ENCODE measurements at regions not wholly inside any gene's neighbourhood (a gene's known extent, or its start where the extent isn't known, plus 50 kb on each side); places are given as distances from the start of the nearest gene placed in this dataset.

DNA sequence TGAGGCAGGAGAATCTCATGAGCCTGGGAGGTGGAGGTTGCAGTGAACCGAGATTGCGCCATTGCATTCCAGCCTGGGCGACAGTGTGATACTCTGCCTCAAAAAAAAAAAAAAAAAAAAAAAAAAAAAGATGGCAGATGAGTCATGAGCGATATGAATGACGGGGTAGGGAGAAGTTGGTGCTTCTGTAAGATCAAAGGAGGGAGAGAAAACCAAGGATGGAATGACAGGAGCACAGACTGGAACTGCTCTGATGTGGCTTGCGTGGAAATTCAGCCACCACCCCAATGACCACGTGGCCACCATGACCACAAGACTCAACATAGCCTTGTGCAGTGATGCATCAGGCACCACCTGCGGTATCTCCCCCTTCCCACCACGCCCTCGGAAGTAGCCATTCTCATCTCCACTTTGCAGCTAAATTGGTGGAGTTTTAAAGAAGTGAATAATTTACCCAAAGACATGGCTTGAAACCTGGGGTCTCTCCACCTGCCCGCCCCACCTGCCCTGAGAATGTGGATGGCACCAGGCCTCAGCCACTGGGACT lies 96.0 kb downstream of the ACKR3 start:
- Mint-ChIP-seq H3K27me3 (ENCODE audit: low read depth) (no peaks in the 10 kb centered on the region), H3K27ac (ENCODE audit: unreplicated experiment) (no peak overlapping the region), H3K4me3 (no peak overlapping the region), H3K9me3 (peaks cover 6% of the 10 kb centered on the region), H3K36me3 (ENCODE audit: low read depth) (no peaks in the 10 kb centered on the region), H3K4me1 (peaks cover 21% of the 10 kb centered on the region)
- DNase-seq (ENCODE audit: low read depth, low spot score), result no peak
- TF ChIP-seq, protein P1, sequence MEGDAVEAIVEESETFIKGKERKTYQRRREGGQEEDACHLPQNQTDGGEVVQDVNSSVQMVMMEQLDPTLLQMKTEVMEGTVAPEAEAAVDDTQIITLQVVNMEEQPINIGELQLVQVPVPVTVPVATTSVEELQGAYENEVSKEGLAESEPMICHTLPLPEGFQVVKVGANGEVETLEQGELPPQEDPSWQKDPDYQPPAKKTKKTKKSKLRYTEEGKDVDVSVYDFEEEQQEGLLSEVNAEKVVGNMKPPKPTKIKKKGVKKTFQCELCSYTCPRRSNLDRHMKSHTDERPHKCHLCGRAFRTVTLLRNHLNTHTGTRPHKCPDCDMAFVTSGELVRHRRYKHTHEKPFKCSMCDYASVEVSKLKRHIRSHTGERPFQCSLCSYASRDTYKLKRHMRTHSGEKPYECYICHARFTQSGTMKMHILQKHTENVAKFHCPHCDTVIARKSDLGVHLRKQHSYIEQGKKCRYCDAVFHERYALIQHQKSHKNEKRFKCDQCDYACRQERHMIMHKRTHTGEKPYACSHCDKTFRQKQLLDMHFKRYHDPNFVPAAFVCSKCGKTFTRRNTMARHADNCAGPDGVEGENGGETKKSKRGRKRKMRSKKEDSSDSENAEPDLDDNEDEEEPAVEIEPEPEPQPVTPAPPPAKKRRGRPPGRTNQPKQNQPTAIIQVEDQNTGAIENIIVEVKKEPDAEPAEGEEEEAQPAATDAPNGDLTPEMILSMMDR (conservative IDR thresholded peaks at IDR 0.05), result no peak

DNA sequence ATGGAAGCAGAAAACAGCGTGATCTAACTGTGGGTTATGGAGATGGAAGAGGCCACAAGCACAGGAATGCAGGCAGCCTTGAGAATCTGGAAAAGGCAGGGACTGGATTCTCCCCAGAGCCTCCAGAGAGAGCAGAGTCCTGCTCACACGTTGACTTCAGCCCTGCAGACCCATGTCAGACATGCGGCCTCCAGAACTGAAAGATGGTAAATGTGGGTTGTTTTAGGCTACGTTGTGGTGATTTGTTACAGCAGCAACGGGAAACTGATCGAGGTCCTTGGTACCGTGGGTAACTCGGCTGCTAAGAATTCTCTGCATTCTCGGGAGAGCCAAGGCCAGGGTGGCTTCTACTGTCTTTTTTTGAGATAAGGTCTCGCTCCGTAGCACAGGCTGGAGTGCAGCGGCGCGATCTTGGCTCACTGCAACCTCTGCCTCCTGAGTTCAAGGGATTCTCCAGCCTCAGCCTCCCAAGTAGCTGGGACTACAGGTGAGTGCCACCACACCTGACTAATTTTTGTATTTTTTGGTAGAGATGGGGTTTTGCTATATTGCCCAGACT lies 97.1 kb downstream of the ACKR3 start:
- TF ChIP-seq, protein P1 (conservative IDR thresholded peaks at IDR 0.05), result no peak
- peaks cover 24% of the 10 kb centered on the region for H3K4me1 Mint-ChIP-seq
- no peak for DNase-seq (ENCODE audit: low read depth, low spot score)
- H3K9me3 Mint-ChIP-seq, result peaks cover 10% of the 10 kb centered on the region
- no peak overlapping the region for H3K27ac Mint-ChIP-seq (ENCODE audit: unreplicated experiment)
- no peak overlapping the region for H3K4me3 Mint-ChIP-seq
- H3K27me3 Mint-ChIP-seq (ENCODE audit: low read depth), result no peaks in the 10 kb centered on the region
- no peaks in the 10 kb centered on the region for H3K36me3 Mint-ChIP-seq (ENCODE audit: low read depth)

DNA sequence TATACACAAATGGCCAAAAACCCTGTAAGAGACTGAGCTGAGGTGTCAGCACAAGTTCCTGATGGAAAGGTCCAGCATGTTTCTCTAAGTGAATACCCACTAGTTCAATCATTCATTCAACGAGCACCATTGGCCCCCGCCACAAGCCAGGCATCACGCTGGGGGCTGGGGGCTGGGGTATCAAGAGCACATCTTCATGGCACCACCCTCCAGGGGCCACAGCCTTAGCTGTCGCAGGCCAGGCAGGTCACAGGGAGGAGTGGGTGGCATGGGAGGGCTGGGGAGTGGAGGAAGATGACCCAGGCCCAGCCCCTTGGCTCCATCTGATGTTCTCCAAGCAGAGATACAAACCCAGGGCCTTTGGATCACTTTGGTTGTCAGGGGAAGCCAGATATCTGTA lies 97.9 kb downstream of the ACKR3 start:
- no peak for DNase-seq (ENCODE audit: low read depth, low spot score)
- Mint-ChIP-seq H3K27ac (ENCODE audit: unreplicated experiment) (no peak overlapping the region), H3K9me3 (peaks cover 10% of the 10 kb centered on the region), H3K27me3 (ENCODE audit: low read depth) (no peaks in the 10 kb centered on the region), H3K4me1 (peaks cover 31% of the 10 kb centered on the region), H3K36me3 (ENCODE audit: low read depth) (no peaks in the 10 kb centered on the region), H3K4me3 (no peak overlapping the region)
- TF ChIP-seq, protein P1 (conservative IDR thresholded peaks at IDR 0.05), result no peak

DNA sequence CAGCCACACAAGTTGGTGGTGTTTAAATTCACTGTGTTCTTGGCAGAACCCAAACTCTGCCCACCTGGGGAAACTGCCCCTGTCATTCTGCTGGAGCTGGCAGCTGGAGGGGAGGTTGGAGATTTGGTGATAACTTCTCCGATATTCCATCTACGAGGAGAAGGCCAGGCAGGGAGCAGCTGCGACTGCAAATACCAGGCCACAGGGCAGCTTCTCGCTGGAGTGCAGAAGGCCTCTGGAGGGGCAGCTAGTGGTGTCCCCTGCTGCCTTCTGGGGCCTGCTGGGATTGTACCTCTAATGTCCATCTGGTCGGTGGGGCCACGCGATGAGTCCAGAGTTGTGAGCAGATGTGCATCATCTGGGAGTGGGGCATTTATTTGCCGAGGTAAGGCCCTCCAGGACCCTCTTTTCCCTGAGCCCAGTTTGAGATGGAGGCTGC lies 98.9 kb downstream of the ACKR3 start:
- no peak overlapping the region for H3K4me3 Mint-ChIP-seq
- TF ChIP-seq, protein P1 (conservative IDR thresholded peaks at IDR 0.05), result no peak
- peaks cover 13% of the 10 kb centered on the region for H3K9me3 Mint-ChIP-seq
- H3K27ac Mint-ChIP-seq (ENCODE audit: unreplicated experiment), result no peak overlapping the region
- H3K4me1 Mint-ChIP-seq, result peaks cover 31% of the 10 kb centered on the region
- DNase-seq (ENCODE audit: low read depth, low spot score), result no peak
- H3K27me3 Mint-ChIP-seq (ENCODE audit: low read depth), result no peaks in the 10 kb centered on the region
- H3K36me3 Mint-ChIP-seq (ENCODE audit: low read depth), result peaks cover 3% of the 10 kb centered on the region

DNA sequence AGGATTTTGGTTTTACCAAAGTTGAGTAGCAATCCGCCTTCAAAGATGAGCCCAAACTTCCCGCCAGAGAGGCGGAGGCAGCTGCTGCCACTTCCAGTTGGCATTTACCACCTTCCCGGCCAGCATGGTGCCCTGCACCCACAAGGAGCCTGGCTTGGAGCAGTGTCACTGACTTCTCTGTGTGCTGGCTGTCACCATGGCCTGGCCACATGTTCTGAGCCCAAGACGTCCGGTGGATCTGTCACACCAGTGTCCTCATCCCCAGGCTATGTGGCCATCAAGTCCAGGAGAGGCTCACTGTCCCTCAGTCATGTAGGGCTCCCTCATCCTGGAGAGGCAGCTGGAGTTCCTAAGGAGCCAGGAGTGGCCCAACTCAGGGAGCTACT lies 100.6 kb downstream of the ACKR3 start:
- DNase-seq (ENCODE audit: low read depth, low spot score), result no peak
- H3K27ac Mint-ChIP-seq (ENCODE audit: unreplicated experiment), result no peak overlapping the region
- TF ChIP-seq, protein P1 (conservative IDR thresholded peaks at IDR 0.05), result no peak
- peaks cover 3% of the 10 kb centered on the region for H3K36me3 Mint-ChIP-seq (ENCODE audit: low read depth)
- H3K27me3 Mint-ChIP-seq (ENCODE audit: low read depth), result no peaks in the 10 kb centered on the region
- H3K9me3 Mint-ChIP-seq, result peaks cover 15% of the 10 kb centered on the region
- H3K4me1 Mint-ChIP-seq, result peaks cover 31% of the 10 kb centered on the region
- no peak overlapping the region for H3K4me3 Mint-ChIP-seq

Data from neural crest cell (in vitro differentiated cells).